Gastroesophageal sphincter (tissue), 3 donors: ENCODE measurements at regions not wholly inside any gene's neighbourhood (a gene's known extent, or its start where the extent isn't known, plus 50 kb on each side); places are given as distances from the start of the nearest gene placed in this dataset.

Source experiments
- CTCF ChIP-seq, 4 experiments: fragments of 200-600 bp in 2 of 4; fragments of 450-650 bp in 2 of 4; sonication (generic) in 1 of 4; IDR thresholded peaks; one replicate each; pipeline ENCODE4 v1.5.1; 2017 to 2019; ENCODE audit warnings: antibody characterized with exemption in 4 of 4, mild to moderate bottlenecking in 2 of 4, moderate library complexity in 2 of 4
- POLR2A ChIP-seq, 2 donors: fragments of 450-650 bp; IDR thresholded peaks; one replicate each; pipeline ENCODE4 v1.6.1; 2017; ENCODE audit warnings: antibody characterized with exemption in 2 of 2, mild to moderate bottlenecking in 2 of 2, moderate library complexity in 1 of 2

GRCh38 chr15:70375586-70375985, 277.9 kb upstream of the TLE3 start:
- TF ChIP-seq CTCF (IDR thresholded peaks at IDR 0.05), result no peak
- no peak for TF ChIP-seq POLR2A (IDR thresholded peaks at IDR 0.05)
